Germinal center (tissue), 1 donor: ENCODE measurements at regions not wholly inside any gene's neighbourhood (a gene's known extent, or its start where the extent isn't known, plus 50 kb on each side); places are given as distances from the start of the nearest gene placed in this dataset.
"Not testable (repeated sequence)": the region's sequence is repeated elsewhere in the genome, so short reads cannot be mapped to it uniquely, and the experiment has no call there.

ENCODE experiments used
- DNase-seq: peaks from one replicate; pipeline ENCODE4 v3.0.0; 2012; ENCODE audit warnings: mixed read lengths, low spot score

DNA sequence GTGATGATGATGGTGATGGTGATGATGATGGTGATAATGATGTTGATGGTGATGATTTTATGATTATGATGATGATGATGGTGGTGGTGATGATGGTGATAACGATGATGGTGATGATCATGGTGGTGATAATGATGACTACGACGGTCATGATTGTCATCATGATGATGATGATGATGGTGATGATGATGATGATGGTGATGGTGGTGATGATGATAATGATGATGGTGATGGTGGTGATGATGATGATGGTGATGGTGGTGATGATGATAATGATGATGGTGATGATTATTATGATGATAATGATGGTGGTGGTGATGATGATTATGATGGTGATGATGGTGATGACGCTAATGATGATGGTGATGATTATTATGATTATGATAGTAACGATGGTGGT, 54.1 kb upstream of the SFSWAP start:
- DNase-seq, result not testable (repeated sequence)

DNA sequence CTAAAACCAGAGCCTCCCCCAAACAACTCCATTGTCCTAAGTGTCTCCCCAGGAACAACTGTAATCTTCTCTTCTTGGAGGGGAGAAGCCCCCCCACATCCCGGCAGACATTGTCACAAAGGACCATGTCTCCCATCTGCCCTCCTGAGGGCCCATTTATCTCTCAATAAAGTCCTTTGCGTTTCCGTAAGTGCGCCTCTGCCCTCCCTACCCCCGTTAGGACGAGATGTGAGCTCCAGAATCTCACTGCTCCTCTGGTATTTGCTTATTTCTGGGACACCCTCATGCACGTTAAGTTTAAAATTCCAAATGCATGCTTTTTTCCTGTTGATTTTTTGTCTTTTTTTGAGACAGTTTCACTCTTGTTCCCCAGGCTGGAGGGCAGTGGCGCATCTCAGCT, 52.3 kb upstream of the SFSWAP start:
- not testable (repeated sequence) for DNase-seq

- DNase-seq, result not testable (repeated sequence)
Observed at GRCh38 chr12:131659484-131659883, 51.4 kb upstream of the SFSWAP start.

GRCh38 chr12:131659976-131660375, 50.9 kb upstream of the SFSWAP start:
- not testable (repeated sequence) for DNase-seq

DNA sequence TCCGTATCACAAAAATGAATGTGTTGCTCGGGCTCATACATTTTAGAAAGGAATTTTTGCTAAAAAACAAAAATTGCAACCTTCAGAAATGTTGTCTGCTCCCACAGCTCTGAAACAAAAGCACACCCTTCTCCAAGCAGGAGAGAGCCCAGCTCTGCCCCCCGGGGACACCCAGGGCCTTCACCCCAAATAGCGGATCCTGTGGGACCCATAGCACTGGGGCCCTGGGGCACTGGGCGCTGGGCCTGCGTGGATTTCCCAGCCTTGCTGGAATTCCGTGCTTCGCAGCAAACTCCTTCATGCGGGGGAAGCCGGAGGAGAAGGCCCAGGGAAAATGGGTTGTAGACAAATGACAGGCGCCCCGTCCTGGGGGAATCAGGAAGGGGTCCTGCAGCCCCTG, 50.5 kb upstream of the SFSWAP start:
- DNase-seq, result not testable (repeated sequence)
